A549 (cell line): ENCODE measurements at regions not wholly inside any gene's neighbourhood (a gene's known extent, or its start where the extent isn't known, plus 50 kb on each side); places are given as distances from the start of the nearest gene placed in this dataset.

Experiments
- CEBPB ChIP-seq, 2 experiments: fragments of >200 bp in 1 of 2; sonication (Bioruptor Twin) in 1 of 2; formaldehyde crosslinking in 1 of 2; IDR thresholded peaks; 2 replicates each; pipeline ENCODE4 v1.6.1; 2012 to 2016
- CHD4 ChIP-seq: fragments of 200-600 bp; sonication (generic); IDR thresholded peaks from 2 replicates; pipeline ENCODE4 v1.6.1; 2016; ENCODE audit warnings: antibody characterized with exemption, mild to moderate bottlenecking, borderline replicate concordance
- EHMT2 ChIP-seq: fragments of 200-600 bp; sonication (generic); IDR thresholded peaks from 2 replicates; pipeline ENCODE4 v1.6.1; 2016; ENCODE audit warnings: antibody characterized with exemption, low read depth, mild to moderate bottlenecking, moderate library complexity
- EP300 ChIP-seq, 2 experiments: fragments of >200 bp; sonication (Bioruptor Twin); formaldehyde crosslinking; IDR thresholded peaks; 2 replicates in 1 of 2; 3 replicates in 1 of 2; pipeline ENCODE4 v1.6.1; 2016 to 2017
- KDM5A ChIP-seq: fragments of 200-600 bp; sonication (generic); IDR thresholded peaks from 2 replicates; pipeline ENCODE4 v1.6.1; 2016; ENCODE audit warnings: antibody characterized with exemption, mild to moderate bottlenecking
- MAZ ChIP-seq: fragments of 150-350 bp; IDR thresholded peaks from 2 replicates; pipeline ENCODE4 v1.6.1; 2014; ENCODE audit warnings: antibody characterized with exemption, low read depth, low read length, borderline replicate concordance
- POLR2A ChIP-seq: IDR thresholded peaks from 2 replicates; pipeline ENCODE4 v1.6.1; 2012; ENCODE audit warnings: mild to moderate bottlenecking, low read length
- RAD21 ChIP-seq, 2 experiments: fragments of >200 bp in 1 of 2; sonication (Bioruptor Twin) in 1 of 2; formaldehyde crosslinking in 1 of 2; IDR thresholded peaks in 1 of 2; conservative IDR thresholded peaks in 1 of 2; 2 replicates in 1 of 2; 3 replicates in 1 of 2; pipeline ENCODE4 v1.6.1; 2012 to 2018; ENCODE audit warnings: inconsistent platforms in 1 of 2
- RCOR1 ChIP-seq: fragments of 150-350 bp; IDR thresholded peaks from 2 replicates; pipeline ENCODE4 v1.6.1; 2014; ENCODE audit warnings: antibody characterized with exemption, low read length, low read depth
- TF ChIP-seq, protein P1 (sequence below): fragments of >200 bp; sonication (Bioruptor Twin); formaldehyde crosslinking; IDR thresholded peaks from 3 replicates; pipeline ENCODE4 v1.5.1; 2016

DNA sequence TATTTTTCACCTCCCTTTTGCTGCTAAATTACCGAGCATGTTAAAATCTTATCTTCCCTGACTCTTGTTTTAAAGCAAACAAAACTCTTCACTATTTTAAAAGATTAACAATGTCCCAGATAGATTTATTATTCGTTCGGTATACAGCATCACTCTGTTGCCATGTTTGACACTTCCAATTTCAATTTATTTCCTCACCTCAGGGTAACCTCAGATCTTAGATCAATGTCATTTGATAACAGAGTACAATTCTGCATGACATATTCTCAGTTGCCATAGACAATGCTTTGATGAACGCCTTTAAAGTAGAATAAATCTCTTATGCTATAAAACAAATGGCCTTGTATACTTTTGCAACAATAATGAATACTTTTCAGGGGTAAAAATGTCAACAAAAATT, 1078.1 kb upstream of the IGFBP7 start:
- no peak for TF ChIP-seq EP300 (IDR thresholded peaks at IDR 0.05)
- no peak for TF ChIP-seq KDM5A
- no peak for TF ChIP-seq POLR2A
- no peak for TF ChIP-seq EHMT2
- TF ChIP-seq RCOR1: no peak
- TF ChIP-seq, protein P1, sequence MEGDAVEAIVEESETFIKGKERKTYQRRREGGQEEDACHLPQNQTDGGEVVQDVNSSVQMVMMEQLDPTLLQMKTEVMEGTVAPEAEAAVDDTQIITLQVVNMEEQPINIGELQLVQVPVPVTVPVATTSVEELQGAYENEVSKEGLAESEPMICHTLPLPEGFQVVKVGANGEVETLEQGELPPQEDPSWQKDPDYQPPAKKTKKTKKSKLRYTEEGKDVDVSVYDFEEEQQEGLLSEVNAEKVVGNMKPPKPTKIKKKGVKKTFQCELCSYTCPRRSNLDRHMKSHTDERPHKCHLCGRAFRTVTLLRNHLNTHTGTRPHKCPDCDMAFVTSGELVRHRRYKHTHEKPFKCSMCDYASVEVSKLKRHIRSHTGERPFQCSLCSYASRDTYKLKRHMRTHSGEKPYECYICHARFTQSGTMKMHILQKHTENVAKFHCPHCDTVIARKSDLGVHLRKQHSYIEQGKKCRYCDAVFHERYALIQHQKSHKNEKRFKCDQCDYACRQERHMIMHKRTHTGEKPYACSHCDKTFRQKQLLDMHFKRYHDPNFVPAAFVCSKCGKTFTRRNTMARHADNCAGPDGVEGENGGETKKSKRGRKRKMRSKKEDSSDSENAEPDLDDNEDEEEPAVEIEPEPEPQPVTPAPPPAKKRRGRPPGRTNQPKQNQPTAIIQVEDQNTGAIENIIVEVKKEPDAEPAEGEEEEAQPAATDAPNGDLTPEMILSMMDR: no peak
- no peak for TF ChIP-seq CHD4
- TF ChIP-seq CEBPB (IDR thresholded peaks at IDR 0.05): no peak
- no peak for TF ChIP-seq MAZ
- no peak for TF ChIP-seq RAD21 (conservative IDR thresholded peaks at IDR 0.05 in 1 of 2, IDR thresholded peaks at IDR 0.05 in 1 of 2)
